ENCODE measurements at regions not wholly inside any gene's neighbourhood (a gene's known extent, or its start where the extent isn't known, plus 50 kb on each side); places are given as distances from the start of the nearest gene placed in this dataset.

DNA sequence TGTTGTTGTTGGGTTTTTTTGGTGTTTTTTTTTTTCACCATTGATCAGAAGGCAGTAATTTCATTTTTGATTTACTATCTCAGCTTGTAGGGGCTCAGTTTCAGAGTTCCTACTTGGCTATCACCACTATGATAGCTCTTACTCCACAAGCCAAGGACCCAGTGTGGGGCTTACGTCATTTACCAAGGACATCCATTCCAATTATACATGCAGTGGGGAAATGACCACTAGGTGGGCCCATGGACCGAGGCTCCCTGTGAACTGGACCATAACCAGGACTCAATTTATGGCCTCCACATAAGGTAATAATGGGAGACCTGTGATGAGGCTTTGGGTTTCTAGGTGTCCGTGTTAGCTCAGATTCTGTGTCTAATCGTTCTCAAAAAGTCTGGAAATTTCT lies 67.5 kb upstream of the CACNA1D start:
- Histone ChIP-seq H4K91ac (replicated peaks; ENCODE audit: insufficient read length, low read length) (no peak overlapping the region), H2BK5ac (ENCODE audit: low read depth, low read length) (no peak overlapping the region), H3K4me1 (replicated peaks in 1 of 4; ENCODE audit: control insufficient read depth in 3 of 4, insufficient read depth in 4 of 4, low read length in 3 of 4) (no peaks in the 10 kb centered on the region), H3K27me3 (replicated peaks in 1 of 4; ENCODE audit: control insufficient read depth in 3 of 4, extremely low read depth in 1 of 4, insufficient read depth in 3 of 4, low read length in 3 of 4) (no peaks in the 10 kb centered on the region), H2BK20ac (ENCODE audit: low read length) (no peak overlapping the region), H3K27ac (ENCODE audit: low read depth, low read length) (no peak overlapping the region), H3K9me3 (ENCODE audit: insufficient read depth in 2 of 2, low read depth in 1 of 2, low read length in 1 of 2) (no peaks in the 10 kb centered on the region; a peak in 1 of 4 replicates), H3K4me3 (ENCODE audit: extremely low read depth in 1 of 4, insufficient read depth in 2 of 4, low read depth in 3 of 4, low read length in 4 of 4) (no peak overlapping the region), H3K56ac (replicated peaks; ENCODE audit: insufficient read length, low read depth, low read length) (no peak overlapping the region), H4K8ac (ENCODE audit: extremely low read depth, insufficient read depth, low read length) (no peak overlapping the region), H3K23me2 (ENCODE audit: low read depth, low read length) (no peaks in the 10 kb centered on the region), H3K23ac (ENCODE audit: insufficient read length) (no peak overlapping the region), H2BK12ac (ENCODE audit: low read depth, low read length) (no peak overlapping the region), H3K79me2 (ENCODE audit: control insufficient read depth in 1 of 2, insufficient read depth in 2 of 2, low read length in 2 of 2) (no peaks in the 10 kb centered on the region), H2BK120ac (replicated peaks; ENCODE audit: low read depth, low read length) (no peak overlapping the region), H3K36me3 (ENCODE audit: control insufficient read depth in 2 of 4, insufficient read depth in 4 of 4, low read length in 3 of 4) (no peaks in the 10 kb centered on the region), H3K4ac (replicated peaks; ENCODE audit: insufficient read length, low read depth, low read length) (no peak overlapping the region), H3K4me2 (ENCODE audit: insufficient read depth in 1 of 2, low read depth in 2 of 2, low read length in 2 of 2) (no peak overlapping the region), H2AK5ac (ENCODE audit: low read depth, low read length) (no peak overlapping the region), H3K9ac (replicated peaks in 1 of 4; ENCODE audit: extremely low read depth in 1 of 4, low read depth in 3 of 4, low read length in 3 of 4) (no peak overlapping the region), H2AFZ (ENCODE audit: low read length) (no peak overlapping the region), H2BK15ac (ENCODE audit: low read length) (no peak overlapping the region), H3K79me1 (ENCODE audit: low read depth, low read length) (no peaks in the 10 kb centered on the region), H3K18ac (ENCODE audit: extremely low read depth, low read length) (no peak overlapping the region), H4K5ac (ENCODE audit: insufficient read length, low read depth, low read length) (no peak overlapping the region), H4K20me1 (replicated peaks in 1 of 2; ENCODE audit: control insufficient read depth in 1 of 2, insufficient read depth in 2 of 2, low read length in 2 of 2) (no peaks in the 10 kb centered on the region), H3K14ac (ENCODE audit: insufficient read length) (no peak overlapping the region)
- 85% methylated on average over 4 of the region's 4 CpGs; no CpG with 5 or more reads in 1 of the 2 experiments for WGBS, 2 experiments (ENCODE audit: extremely low coverage in 1 of 2, insufficient coverage in 1 of 2, insufficient read length in 1 of 2, insufficient replicate concordance in 2 of 2, low coverage in 1 of 2, low lambda C conversion rate in 2 of 2, missing lambda C conversion rate in 1 of 2)
- POLR2A ChIA-PET (ENCODE audit: partially characterized antibody) = interaction anchor here (0.6 kb wide), 1 partner anchor 107 kb away, joined by 3 read pairs; no protein-coding TSS in a partner anchor
- FAIRE-seq = no peak
- DNase-seq (ENCODE audit: low read depth in 1 of 2, low spot score in 2 of 2) = no peak
- CTCF ChIA-PET (ENCODE audit: partially characterized antibody) = interaction anchor here (0.5 to 1.2 kb wide), 4 partner anchors 8 to 71 kb away, joined by 3 to 4 read pairs (median 3); no protein-coding TSS in a partner anchor
- TF ChIP-seq RAD21 (IDR thresholded peaks at IDR 0.05 in 1 of 2, conservative IDR thresholded peaks at IDR 0.05 in 1 of 2; ENCODE audit: low read depth in 2 of 2, low read length in 2 of 2) (peak; percentile 24 to 33; a peak in 2 of 4 replicates), CHD1 (IDR thresholded peaks at IDR 0.05; ENCODE audit: low read depth, low read length) (no peak), FOSL1 (IDR thresholded peaks at IDR 0.05; ENCODE audit: insufficient read depth, low read depth, low read length) (no peak), CBX8 (IDR thresholded peaks at IDR 0.05; ENCODE audit: borderline replicate concordance, low read depth, low read length) (no peak), ASH2L (IDR thresholded peaks at IDR 0.05; ENCODE audit: low read length) (no peak)
- TF ChIP-seq, protein P1, sequence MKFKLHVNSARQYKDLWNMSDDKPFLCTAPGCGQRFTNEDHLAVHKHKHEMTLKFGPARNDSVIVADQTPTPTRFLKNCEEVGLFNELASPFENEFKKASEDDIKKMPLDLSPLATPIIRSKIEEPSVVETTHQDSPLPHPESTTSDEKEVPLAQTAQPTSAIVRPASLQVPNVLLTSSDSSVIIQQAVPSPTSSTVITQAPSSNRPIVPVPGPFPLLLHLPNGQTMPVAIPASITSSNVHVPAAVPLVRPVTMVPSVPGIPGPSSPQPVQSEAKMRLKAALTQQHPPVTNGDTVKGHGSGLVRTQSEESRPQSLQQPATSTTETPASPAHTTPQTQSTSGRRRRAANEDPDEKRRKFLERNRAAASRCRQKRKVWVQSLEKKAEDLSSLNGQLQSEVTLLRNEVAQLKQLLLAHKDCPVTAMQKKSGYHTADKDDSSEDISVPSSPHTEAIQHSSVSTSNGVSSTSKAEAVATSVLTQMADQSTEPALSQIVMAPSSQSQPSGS (IDR thresholded peaks at IDR 0.05; ENCODE audit: low read length) = no peak
